Activated B cell treated with CpG ODN at 0.5 μM for 24 hours (primary cell): ENCODE measurements at regions not wholly inside any gene's neighbourhood (a gene's known extent, or its start where the extent isn't known, plus 50 kb on each side); places are given as distances from the start of the nearest gene placed in this dataset.

Experiments
- ATAC-seq: fragments of 200-7000 bp; cut with Tn5 transposase; one replicate; pipeline ENCODE4 v1.10.0; 2021; ENCODE audit warnings: low read depth, mild to moderate bottlenecking, moderate library complexity
- CTCF ChIA-PET: fragments of 350-600 bp; sonication (Branson Sonifier 250); formaldehyde crosslinking; loops from one replicate; lab custom pipeline; 2021; ENCODE audit warnings: antibody characterized with exemption; lab: Charles Lee
- POLR2A ChIA-PET: fragments of 350-600 bp; sonication (Branson Sonifier 250); formaldehyde crosslinking; loops from one replicate; lab custom pipeline; 2021; ENCODE audit warnings: antibody characterized with exemption; lab: Charles Lee
- DNase-seq: peaks from one replicate; pipeline ENCODE4 v3.0.0; 2022
- H3K27ac Mint-ChIP-seq: one replicate; pipeline ENCODE4 v1.8.0; 2020; ENCODE audit warnings: mixed read lengths
- H3K27me3 Mint-ChIP-seq: one replicate; pipeline ENCODE4 v1.8.0; 2021; ENCODE audit warnings: mixed read lengths
- H3K36me3 Mint-ChIP-seq: one replicate; pipeline ENCODE4 v1.8.0; 2021; ENCODE audit warnings: low read depth, mixed read lengths
- H3K4me1 Mint-ChIP-seq: one replicate; pipeline ENCODE4 v1.8.0; 2021; ENCODE audit warnings: mixed read lengths
- H3K4me3 Mint-ChIP-seq: one replicate; pipeline ENCODE4 v1.8.0; 2020; ENCODE audit warnings: mild to moderate bottlenecking, mixed read lengths
- H3K9me3 Mint-ChIP-seq: one replicate; pipeline ENCODE4 v1.8.0; 2020; ENCODE audit warnings: mixed read lengths
- CTCF ChIP-seq: fragments of 200-600 bp; IDR thresholded peaks from one replicate; pipeline ENCODE4 v1.8.0; 2022; ENCODE audit warnings: antibody characterized with exemption, mild to moderate bottlenecking
- intact Hi-C: fragments of 100-400 bp; cut with micrococcal nuclease; formaldehyde crosslinking; loops from one replicate; pipeline ENCODE4 v1.15.1; 2024

GRCh38 chr5:124583469-124584350 lies 162.7 kb downstream of the ZNF608 start:
- no peak for TF ChIP-seq CTCF
- ATAC-seq (peak; percentile 89), DNase-seq (peak; percentile 23)
- CTCF ChIA-PET, result interaction anchor here (0.8 to 2.0 kb wide), 4 partner anchors 59 to 637 kb away, joined by 3 to 9 read pairs (median 4); partner anchors contain the start of gene ZNF608
- Mint-ChIP-seq H3K4me3 (peak overlapping the region; percentile 61), H3K4me1 (peaks cover 36% of the 10 kb centered on the region), H3K27me3 (no peaks in the 10 kb centered on the region), H3K36me3 (no peaks in the 10 kb centered on the region), H3K27ac (peak overlapping the region; percentile 94), H3K9me3 (no peaks in the 10 kb centered on the region)
- POLR2A ChIA-PET, result interaction anchor here (0.6 to 3.1 kb wide), 17 partner anchors 9 to 1246 kb away, joined by 3 to 26 read pairs (median 4); partner anchors contain the start of gene ZNF608
- intact Hi-C loops, result loop anchor here (1.0 kb wide), 9 partner anchors 16 to 526 kb away; no protein-coding TSS in a partner anchor

- no peaks in the 10 kb centered on the region for H3K27me3 Mint-ChIP-seq
- ATAC-seq (no peak), DNase-seq (no peak)
- no peaks in the 10 kb centered on the region for H3K36me3 Mint-ChIP-seq
- H3K4me3 Mint-ChIP-seq, result no peak overlapping the region
- no peaks in the 10 kb centered on the region for H3K9me3 Mint-ChIP-seq
- intact Hi-C loops, result no loop called here
- H3K27ac Mint-ChIP-seq, result peak overlapping the region; percentile 31
- peaks cover 39% of the 10 kb centered on the region for H3K4me1 Mint-ChIP-seq
- ChIA-PET CTCF (no interaction called here), POLR2A (no interaction called here)
- no peak for TF ChIP-seq CTCF
These were observed 163.9 kb downstream of the ZNF608 start for GRCh38 chr5:124582561-124582840.

GRCh38 chr5:124581738-124582560 lies 164.5 kb downstream of the ZNF608 start:
- intact Hi-C loops, result no loop called here
- no peaks in the 10 kb centered on the region for H3K36me3 Mint-ChIP-seq
- no peaks in the 10 kb centered on the region for H3K9me3 Mint-ChIP-seq
- DNase-seq (no peak), ATAC-seq (no peak)
- no peak overlapping the region for H3K4me3 Mint-ChIP-seq
- CTCF ChIA-PET, result no interaction called here
- POLR2A ChIA-PET, result no interaction called here
- no peak overlapping the region for H3K27ac Mint-ChIP-seq
- no peak for TF ChIP-seq CTCF
- no peaks in the 10 kb centered on the region for H3K27me3 Mint-ChIP-seq
- H3K4me1 Mint-ChIP-seq, result peaks cover 42% of the 10 kb centered on the region

- ATAC-seq (no peak), DNase-seq (no peak)
- POLR2A ChIA-PET, result interaction anchor here (0.6 to 0.7 kb wide), 2 partner anchors 20 to 502 kb away, joined by 3 to 4 read pairs; no protein-coding TSS in a partner anchor
- no peak for TF ChIP-seq CTCF
- Mint-ChIP-seq H3K27ac (no peak overlapping the region), H3K9me3 (no peaks in the 10 kb centered on the region), H3K27me3 (no peaks in the 10 kb centered on the region), H3K4me1 (peaks cover 47% of the 10 kb centered on the region), H3K4me3 (no peak overlapping the region), H3K36me3 (no peaks in the 10 kb centered on the region)
- CTCF ChIA-PET, result no interaction called here
- intact Hi-C loops, result no loop called here
These were observed 165.3 kb downstream of the ZNF608 start for GRCh38 chr5:124580925-124581737.
